LNCAP (cell line): ENCODE measurements at regions not wholly inside any gene's neighbourhood (a gene's known extent, or its start where the extent isn't known, plus 50 kb on each side); places are given as distances from the start of the nearest gene placed in this dataset.

ENCODE experiments used
- CTCF ChIP-seq: fragments of 450-650 bp; IDR thresholded peaks from 2 replicates; pipeline ENCODE4 v1.5.1; 2017; ENCODE audit warnings: mild to moderate bottlenecking

- TF ChIP-seq CTCF: no peak
These were observed 151.9 kb upstream of the ZNF618 start for GRCh38 chr9:113724202-113724601.

- no peak for TF ChIP-seq CTCF
These were observed 147.1 kb upstream of the ZNF618 start for GRCh38 chr9:113728989-113729388.

- no peak for TF ChIP-seq CTCF
These were observed 141.3 kb upstream of the ZNF618 start for GRCh38 chr9:113734826-113735225.

GRCh38 chr9:113737517-113738271 is 138.4 kb upstream of the ZNF618 start:
- peak; percentile 86 for TF ChIP-seq CTCF

- no peak for TF ChIP-seq CTCF
These were observed 137.6 kb upstream of the ZNF618 start for GRCh38 chr9:113738496-113738892.

- no peak for TF ChIP-seq CTCF
These were observed 137.1 kb upstream of the ZNF618 start for GRCh38 chr9:113738893-113739604.

GRCh38 chr9:113741886-113742854 is 133.9 kb upstream of the ZNF618 start:
- no peak for TF ChIP-seq CTCF
